GM19455 (cell line): ENCODE measurements at regions not wholly inside any gene's neighbourhood (a gene's known extent, or its start where the extent isn't known, plus 50 kb on each side); places are given as distances from the start of the nearest gene placed in this dataset.
"Not testable (repeated sequence)": the region's sequence is repeated elsewhere in the genome, so short reads cannot be mapped to it uniquely, and the experiment has no call there.

Experiments
- ATAC-seq: cut with Tn5 transposase; IDR thresholded peaks from one replicate; pipeline ENCODE4 v1.9.1; 2021; ENCODE audit not compliant: unreplicated experiment

DNA sequence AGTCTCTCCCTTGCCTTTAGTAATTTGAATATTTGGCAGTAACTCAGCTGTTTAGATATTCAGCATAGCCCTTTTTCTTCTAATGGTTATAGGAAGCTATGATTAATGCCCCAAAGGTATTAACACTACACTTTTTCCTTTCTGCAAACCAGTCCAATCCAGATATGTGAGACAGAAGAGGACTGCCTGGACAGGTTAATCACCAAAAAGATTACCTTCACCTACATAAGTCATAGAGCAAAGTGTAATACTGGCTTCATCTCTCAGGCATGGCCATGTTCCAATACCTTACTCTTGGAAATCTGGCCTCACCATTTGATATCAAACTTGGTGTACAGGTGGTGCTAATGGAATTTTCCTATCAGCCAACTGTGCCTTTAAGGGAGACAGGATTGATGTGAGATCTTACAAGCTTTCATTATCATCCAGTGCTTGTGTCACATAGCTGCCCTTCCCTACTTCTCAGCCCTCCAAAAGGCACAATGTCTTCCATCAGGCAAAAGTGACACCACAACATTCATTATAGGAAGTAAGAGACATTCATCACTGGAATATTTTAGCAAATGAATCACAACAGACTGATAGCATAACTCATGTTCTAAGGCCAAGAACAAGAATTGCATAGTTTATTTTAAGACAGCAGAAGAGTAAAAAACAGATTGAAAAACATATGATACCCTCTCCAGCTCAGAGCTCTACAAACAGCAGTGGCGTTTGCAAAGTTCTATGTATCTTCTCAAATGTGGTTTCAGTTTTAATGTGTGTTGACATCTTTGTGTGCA lies 91.2 kb upstream of the PAM start:
- no peak for ATAC-seq

DNA sequence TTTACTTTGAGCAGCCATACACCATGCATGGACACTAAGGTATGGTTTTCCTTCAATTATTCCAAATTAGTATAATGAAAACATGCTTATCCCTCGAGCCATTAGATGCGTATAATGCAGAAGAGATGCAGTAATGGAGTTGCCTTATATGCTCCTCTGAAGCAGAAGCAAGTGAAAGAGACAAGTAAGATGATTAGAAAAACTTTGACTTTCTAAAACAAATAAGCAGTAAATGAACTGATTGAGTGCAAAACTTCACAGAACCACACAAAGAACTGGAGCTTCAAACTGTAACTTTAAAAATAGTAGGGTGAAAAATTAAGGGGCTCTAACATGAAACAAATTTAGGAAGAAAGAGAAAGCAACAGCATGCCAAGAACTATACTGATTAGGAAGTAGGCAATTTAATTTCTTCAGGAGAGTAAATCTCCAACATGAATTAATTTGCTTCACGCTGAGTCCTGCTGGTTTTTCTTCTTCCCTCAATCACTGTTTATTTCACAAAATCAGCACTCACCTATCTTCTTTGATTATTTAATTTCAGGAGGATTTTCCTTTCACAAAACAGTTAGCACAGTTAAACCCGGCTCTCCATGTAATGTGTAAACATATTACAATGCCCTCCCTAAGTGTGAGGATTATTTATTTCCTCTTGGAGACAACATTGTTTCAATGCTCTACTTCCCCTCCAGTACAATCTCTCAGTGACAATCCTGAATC lies 90.3 kb upstream of the PAM start:
- no peak for ATAC-seq

DNA sequence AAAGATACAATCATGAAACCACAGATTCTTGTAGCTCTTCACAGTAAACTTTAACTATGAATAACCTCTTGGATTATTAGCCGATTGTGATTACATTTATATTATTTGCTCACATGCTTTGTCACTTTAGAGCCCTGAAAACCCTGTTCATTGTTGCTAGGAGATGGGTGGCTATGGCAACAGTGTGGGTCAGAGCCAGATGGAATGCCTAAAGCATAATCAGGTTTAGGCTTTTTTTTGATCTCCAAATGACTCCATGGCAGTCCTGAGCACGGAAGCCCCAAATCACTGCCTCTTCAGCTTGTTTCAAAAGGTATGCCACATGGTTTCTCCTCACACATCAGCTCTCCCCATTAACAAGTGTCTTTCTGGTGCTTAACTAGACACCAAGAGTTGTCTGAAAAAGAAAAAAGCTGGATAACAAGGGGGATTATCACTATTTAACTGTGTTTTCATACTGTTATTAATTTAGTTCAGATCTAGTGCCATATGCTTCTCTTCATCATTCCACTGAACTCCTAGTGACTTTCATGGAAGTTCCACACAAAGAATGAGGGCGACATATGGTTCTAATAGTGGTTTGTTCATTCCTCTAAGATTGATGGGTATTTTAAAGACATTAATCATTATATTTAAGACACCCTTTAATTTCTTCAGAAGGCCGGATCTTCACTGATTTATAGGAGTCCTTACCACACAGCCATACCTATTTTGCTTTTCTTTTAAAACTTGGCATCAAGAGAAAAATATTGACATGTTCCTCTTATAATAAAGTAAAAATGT lies 88.8 kb upstream of the PAM start:
- no peak for ATAC-seq

DNA sequence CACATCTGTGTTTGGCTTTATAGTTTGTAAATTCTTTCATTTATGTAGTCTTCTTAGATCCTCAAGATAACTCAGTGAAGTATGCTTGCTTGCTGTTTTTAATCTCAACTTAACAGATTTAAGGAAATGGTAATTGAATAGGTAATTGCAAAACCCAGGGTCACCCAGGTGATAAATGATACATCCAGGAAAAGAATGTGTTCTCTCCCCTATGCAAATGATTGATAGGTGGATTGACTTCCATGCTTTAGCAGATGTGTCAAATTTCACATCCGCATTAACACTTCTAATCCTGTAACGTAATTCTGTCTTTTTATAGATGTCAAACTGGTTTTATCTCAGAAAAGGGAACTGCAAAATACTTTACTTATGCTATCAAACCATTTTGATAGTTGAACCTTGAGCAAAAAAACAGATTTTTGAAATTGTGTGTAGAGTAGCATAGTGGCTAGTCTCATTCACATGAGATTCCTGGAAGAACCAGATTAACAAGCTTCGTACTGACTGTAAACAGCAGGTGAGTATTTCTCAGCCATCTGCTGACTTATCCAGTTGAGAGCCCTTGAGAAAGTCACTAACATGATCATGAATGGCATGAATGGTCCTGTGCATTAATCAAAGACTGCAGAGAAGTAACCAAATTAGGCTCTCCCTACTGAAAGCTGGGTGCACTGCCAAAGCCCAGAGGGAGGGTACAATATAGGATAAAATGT lies 86.7 kb upstream of the PAM start:
- no peak for ATAC-seq

DNA sequence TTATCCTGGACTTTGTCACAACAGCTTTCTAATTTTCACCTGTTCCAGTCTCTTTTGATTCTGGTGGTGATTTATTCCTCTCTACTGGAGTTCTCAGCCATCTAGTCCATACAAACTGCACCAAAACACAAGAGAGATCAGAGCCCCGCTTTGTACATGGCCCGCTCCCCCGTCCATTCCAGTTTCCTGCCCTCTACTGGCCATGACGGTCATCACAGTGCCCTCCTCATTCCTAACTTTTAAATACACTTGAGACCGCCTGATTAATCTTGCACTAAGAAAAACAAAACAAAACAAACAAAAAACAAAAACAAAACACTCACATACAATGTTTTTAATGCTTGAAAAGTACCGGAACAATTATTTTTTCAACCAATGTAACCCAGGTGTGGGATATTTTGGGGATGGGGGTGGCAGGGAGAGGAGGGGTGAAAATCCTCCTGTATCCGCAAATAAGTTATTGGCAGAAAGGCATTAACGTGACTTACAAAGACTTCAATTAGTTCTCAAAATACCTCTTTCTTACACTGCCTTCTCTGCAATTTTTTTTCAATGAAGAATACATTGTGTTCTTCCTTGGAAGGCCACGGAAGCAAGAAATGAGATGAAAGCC lies 84.8 kb upstream of the PAM start:
- no peak for ATAC-seq

DNA sequence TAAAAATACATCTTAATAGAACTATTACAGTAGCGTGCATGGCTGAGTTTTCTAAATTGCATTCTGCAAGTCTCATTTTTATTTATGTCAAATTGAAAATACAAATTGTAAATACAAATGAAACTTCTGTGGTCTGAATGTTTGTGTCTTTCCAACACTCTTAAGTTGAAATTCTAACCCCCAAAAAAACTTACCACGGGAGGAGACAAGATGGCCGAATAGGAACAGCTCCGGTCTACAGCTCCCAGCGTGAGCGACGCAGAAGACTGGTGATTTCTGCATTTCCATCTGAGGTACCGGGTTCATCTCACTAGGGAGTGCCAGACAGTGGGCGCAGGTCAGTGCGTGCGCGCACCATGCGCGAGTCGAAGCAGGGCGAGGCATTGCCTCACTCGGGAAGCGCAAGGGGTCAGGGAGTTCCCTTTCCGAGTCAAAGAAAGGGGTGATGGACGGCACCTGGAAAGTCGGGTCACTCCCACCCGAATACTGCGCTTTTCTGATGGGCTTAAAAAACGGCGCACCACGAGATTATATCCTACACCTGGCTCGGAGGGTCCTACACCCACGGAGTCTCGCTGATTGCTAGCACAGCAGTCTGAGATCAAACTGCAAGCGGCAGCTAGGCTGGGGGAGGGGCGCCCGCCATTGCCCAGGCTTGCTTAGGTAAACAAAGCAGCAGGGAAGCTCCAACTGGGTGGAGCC lies 83.9 kb upstream of the PAM start:
- ATAC-seq: not testable (repeated sequence)

DNA sequence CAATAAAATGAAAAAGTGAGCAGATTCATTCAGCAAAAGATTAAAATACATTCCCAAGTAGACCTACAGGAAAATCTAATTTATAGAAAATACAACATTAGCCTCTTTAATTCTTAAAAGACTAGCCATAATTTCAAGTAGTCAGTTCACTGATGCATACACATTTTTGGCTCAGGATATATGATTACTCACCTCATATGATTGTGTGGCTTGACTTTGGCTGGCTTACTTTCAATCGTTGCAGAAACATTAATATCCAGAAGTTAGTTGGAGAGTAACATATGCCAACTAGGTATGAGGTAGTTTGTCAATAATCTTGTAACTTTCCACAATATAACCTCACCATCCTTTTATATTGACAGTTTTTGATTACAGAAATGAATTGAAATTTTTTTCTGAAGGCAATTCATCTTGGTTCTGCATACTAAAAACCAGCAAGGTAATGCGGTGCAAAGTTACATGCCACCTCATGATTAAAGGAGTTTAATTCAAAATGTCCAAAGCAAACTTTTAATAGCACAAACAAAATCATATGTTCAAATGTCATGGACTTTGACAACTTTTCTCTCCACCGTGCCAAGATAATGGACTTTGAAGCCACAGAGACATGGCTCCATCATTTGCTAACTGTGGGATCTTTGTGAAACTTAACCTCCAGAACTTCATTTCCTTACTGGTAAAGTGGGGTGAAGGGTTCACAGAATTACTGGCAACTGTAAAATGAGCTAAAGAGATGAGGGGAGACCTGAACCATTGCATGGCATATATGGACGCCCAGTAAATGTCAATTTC lies 76.6 kb upstream of the PAM start:
- ATAC-seq: no peak

DNA sequence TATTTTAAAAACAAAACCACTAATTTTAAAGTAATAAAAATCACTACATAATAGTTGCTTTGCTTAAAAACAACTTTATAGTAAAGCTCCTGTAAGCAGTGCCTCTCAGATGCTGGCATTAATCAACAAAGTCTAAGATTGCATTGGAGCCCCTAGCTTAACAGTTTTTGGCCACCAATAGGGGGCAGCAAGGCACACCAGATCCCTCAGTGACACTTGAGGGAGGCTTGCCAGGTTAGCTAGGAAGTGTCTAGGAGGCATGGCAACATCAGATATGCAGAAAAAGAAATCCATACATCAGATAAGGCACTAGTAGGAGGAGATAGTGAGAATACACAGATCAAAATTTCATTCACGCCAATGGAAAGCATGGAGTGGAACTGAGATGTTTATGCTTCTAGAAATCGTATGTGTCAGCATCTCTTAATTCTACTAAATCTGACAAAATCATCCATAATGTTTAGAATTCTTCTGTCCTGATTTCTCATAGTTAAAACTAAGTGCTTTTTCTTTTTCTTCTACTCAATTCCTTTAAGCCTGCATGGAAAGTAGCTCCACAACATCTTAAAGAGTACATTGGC lies 73.6 kb upstream of the PAM start:
- ATAC-seq: peak; percentile 98

DNA sequence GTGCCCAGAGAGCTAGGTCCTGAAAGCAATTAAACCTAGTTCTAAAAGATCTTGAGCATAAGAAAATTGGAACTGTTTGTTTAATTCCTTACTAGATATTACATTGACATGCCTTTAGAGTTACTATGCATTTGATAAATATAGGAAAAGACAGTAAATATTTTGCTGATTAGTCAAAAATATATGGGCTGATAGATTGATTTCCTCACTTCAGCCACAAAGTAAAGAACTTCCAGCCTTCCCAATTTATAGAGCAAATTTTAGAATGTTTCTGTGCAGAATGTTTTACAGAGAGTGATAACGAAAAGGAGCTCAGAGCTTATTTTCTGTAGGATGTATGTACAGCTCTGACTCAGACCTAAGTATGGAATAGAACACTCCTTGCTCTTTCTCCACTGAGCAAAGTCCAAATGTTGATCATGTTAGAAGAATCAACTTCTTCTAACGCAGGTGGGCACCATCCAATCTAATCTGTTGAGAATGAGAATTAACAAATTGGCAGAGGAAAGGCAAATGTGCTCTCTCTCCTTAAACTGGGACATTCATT lies 72.9 kb upstream of the PAM start:
- no peak for ATAC-seq

DNA sequence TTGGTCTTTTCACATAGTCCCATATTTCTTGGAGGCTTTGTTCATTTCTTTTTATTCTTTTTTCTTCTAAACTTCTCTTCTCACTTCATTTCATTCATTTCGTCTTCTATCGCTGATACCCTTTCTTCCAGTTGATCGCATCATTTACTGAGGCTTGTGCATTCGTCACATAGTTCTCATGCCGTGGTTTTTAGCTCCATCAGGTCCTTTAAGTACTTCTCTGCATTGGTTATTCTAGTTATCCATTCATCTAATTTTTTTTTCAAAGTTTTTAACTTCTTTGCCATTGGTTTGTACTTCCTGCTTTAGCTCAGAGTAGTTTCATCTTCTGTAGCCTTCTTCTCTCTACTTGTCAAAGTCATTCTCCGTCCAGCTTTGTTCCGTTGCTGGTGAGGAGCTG lies 67.0 kb upstream of the PAM start:
- not testable (repeated sequence) for ATAC-seq

DNA sequence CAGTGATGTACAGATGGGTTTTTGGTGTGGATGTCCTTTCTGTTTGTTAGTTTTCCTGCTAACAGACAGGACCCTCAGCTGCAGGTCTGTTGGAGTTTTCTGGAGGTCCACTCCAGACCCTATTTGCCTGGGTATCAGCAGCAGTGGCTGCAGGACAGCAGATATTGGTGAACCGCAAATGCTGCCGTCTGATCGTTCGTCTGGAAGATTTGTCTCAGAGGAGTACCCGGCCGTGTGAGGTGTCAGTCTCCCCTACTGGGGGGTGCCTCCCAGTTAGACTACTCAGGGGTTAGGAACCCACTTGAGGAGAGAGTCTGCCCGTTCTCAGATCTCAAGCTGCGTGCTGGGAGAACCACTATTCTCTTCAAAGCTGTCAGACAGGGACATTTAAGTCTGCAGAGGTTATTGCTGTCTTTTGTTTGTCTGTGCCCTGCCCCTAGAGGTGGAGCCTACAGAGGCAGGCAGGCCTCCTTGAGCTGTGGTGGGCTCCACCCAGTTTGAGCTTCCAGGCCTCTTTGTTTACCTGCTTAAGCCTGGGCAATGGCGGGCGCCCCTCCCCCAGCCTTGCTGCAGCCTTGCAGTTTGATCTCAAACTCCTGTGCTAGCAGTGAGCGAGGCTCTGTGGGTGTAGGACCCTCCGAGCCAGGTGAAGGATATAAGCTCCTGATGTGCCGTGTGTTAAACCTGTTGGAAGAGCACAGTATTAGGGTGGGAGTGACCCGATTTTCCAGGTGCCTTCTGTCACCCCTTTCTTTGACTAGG lies 66.3 kb upstream of the PAM start:
- not testable (repeated sequence) for ATAC-seq

DNA sequence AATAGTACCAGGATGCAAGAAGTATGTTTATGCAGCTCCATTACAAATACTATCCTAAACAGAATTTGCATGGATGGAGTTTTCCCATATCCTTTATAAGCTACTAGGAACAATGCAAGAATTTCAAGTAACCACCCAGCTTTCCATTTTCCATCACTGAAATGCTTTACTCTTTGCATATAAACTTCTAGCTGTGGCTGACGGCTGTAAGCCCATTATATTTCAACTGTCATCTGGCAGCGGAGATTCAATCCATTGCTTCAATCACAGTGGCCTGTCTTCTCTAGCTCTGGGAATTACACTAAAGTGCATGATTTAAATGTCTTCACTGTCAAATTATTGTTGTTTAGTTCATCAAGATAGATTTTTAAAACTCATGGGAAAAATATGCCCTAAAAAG lies 64.2 kb upstream of the PAM start:
- ATAC-seq: no peak

DNA sequence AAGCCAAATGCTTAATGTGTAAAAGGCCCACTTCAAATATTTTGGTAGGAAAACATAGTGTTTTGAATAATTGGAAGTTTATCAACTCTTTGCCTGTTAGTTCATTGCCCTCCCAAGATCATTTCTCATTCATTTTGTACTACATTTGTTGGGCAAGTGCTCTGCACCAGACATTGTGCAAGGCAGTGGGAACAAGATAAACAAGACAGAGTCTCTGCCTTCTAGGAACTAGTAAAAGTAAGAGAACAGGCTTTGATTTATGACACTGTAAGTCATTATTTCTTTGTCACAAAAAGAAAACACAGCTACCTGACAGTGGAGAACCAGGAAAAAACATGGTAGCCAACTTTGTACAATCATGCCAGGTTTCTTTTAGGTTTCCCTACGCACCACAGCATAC lies 63.7 kb upstream of the PAM start:
- no peak for ATAC-seq

DNA sequence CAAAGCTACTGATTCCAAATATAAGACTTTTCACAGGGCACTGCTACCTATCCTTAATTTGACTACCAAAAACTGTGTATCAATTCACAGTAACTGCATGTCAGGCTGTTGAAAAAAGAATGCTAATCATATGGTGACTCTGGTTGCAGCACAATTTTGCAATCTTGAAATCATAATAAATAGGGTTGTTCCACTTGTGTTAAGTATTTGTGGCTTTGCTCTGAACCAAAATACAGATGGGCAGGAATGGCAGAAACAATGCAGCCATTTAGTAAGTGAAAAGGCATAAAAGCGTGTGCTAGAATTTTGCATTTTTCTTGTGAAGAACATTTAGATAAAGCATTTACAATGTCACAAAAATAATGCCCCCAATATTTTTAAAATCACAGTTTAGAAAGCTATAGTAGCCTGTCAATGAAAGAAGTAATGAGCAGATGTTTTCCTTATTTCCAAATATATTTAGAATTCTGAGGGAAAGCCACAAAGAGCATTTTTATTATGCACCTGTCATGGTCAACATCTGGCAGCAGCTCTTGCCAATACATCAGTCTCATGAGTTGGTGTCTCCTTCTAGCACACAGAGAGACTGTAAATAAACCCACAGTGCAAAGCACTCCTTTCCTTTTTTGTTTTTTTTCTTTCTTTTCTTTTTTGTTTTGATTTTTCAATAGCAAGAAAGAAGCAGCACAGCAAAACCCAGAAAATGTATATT lies 54.8 kb upstream of the PAM start:
- ATAC-seq: no peak

DNA sequence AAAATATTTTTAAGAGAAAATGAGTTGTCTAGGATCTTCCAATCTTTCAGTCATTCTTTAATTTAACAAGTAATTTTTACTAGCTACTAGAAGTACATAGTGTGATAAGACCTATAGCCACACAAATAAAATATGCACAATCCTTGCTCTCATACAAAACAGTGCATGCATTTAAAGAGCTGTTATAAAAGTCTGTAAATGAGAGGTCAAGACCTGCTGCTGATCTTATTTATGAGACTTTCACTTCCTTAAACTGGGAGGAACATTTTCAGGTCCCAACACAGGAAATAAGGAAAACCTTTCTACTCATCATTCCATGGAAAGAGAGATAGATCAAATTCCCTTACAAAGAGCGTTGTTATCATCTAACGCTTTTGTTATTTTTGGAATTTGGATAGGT lies 54.2 kb upstream of the PAM start:
- ATAC-seq: no peak

DNA sequence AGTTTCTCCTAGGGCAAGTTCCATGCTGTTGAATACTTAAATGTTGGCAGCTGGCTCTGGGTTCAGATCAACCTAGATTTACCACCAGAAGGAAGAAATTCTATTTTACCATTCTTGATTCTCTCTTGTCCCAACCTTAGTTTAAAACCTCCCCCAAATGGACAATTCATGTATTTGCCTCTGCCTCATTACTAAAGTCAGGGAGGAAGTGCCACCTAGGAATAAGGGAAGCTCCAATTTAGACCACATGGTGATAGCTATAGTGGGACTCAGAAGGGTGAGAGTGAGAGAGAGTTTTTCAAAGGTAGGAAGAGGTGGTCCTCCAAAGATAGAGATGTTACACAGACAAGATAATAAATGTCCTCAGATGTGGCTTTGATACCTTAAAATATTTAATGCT lies 53.4 kb upstream of the PAM start:
- no peak for ATAC-seq
